ENCODE measurements at regions not wholly inside any gene's neighbourhood (a gene's known extent, or its start where the extent isn't known, plus 50 kb on each side); places are given as distances from the start of the nearest gene placed in this dataset.
"Not testable (repeated sequence)": the region's sequence is repeated elsewhere in the genome, so short reads cannot be mapped to it uniquely, and the experiment has no call there.

GRCh38 chr17:31798205-31798724 is 60.8 kb downstream of the COPRS start:
- DNase-seq (ENCODE audit: low spot score), result no peak
- FAIRE-seq, result no peak

GRCh38 chr17:31795941-31796340 is 63.1 kb downstream of the COPRS start:
- not testable (repeated sequence) for DNase-seq (ENCODE audit: low spot score); FAIRE-seq

GRCh38 chr17:31794111-31794510 is 64.9 kb downstream of the COPRS start:
- DNase-seq (ENCODE audit: low spot score) (no peak), FAIRE-seq (no peak)

GRCh38 chr17:31793634-31794033 is 65.4 kb downstream of the COPRS start:
- FAIRE-seq, result not testable (repeated sequence)

GRCh38 chr17:31792007-31792585 is 66.9 kb downstream of the COPRS start:
- FAIRE-seq, result no peak
- DNase-seq (ENCODE audit: low spot score), result peak; percentile 3

More at GRCh38 chr17:31793634-31794033, 65.4 kb downstream of the COPRS start:
- DNase-seq (ENCODE audit: low spot score), result not testable (repeated sequence)

GRCh38 chr17:31789707-31790505 is 69.1 kb downstream of the COPRS start:
- FAIRE-seq, result peak; percentile 9
- DNase-seq (ENCODE audit: low spot score), result no peak

GRCh38 chr17:31788956-31789355 is 70.1 kb downstream of the COPRS start:
- FAIRE-seq, result no peak

GRCh38 chr17:31788571-31788946 is 70.5 kb downstream of the COPRS start:
- no peak for DNase-seq (ENCODE audit: low spot score)
- FAIRE-seq, result no peak

More at GRCh38 chr17:31788956-31789355, 70.1 kb downstream of the COPRS start:
- DNase-seq (ENCODE audit: low spot score), result no peak

GRCh38 chr17:31787857-31788570 is 71.0 kb downstream of the COPRS start:
- DNase-seq (ENCODE audit: low spot score) (peak; percentile 79), FAIRE-seq (peak; percentile 35)

- peak; percentile 0 for DNase-seq (ENCODE audit: low spot score)
- FAIRE-seq, result no peak
These were observed 72.1 kb downstream of the COPRS start for GRCh38 chr17:31786796-31787481.

GRCh38 chr17:31780483-31780882 is 78.6 kb downstream of the COPRS start:
- no peak for FAIRE-seq

GRCh38 chr17:31778523-31778922 is 80.5 kb downstream of the COPRS start:
- no peak for FAIRE-seq

More at GRCh38 chr17:31780483-31780882, 78.6 kb downstream of the COPRS start:
- DNase-seq (ENCODE audit: low spot score), result no peak

GRCh38 chr17:31771328-31771727 is 87.7 kb downstream of the COPRS start:
- FAIRE-seq; DNase-seq (ENCODE audit: low spot score): not testable (repeated sequence)

More at GRCh38 chr17:31778523-31778922, 80.5 kb downstream of the COPRS start:
- DNase-seq (ENCODE audit: low spot score), result no peak

- DNase-seq (ENCODE audit: low spot score); FAIRE-seq: not testable (repeated sequence)
These were observed 88.5 kb downstream of the COPRS start for GRCh38 chr17:31770501-31770900.

GRCh38 chr17:31761836-31762510 is 97.1 kb downstream of the COPRS start:
- DNase-seq (ENCODE audit: low spot score); FAIRE-seq: not testable (repeated sequence)

GRCh38 chr17:31758646-31759045 is 100.4 kb downstream of the COPRS start:
- DNase-seq (ENCODE audit: low spot score), result no peak
- no peak for FAIRE-seq

- DNase-seq (ENCODE audit: low spot score), result no peak
- no peak for FAIRE-seq
These were observed 101.9 kb downstream of the COPRS start for GRCh38 chr17:31757097-31757496.

- DNase-seq (ENCODE audit: low spot score) (peak; percentile 57), FAIRE-seq (peak; percentile 35)
These were observed 104.7 kb downstream of the COPRS start for GRCh38 chr17:31754239-31754945.

GRCh38 chr17:31753011-31753410 is 106.0 kb downstream of the COPRS start:
- DNase-seq (ENCODE audit: low spot score), result no peak
- no peak for FAIRE-seq

- DNase-seq (ENCODE audit: low spot score), result no peak
- FAIRE-seq, result no peak
These were observed 106.5 kb downstream of the COPRS start for GRCh38 chr17:31752584-31752983.

Measured in urothelium cell line (cell line).